ENCODE measurements at regions not wholly inside any gene's neighbourhood (a gene's known extent, or its start where the extent isn't known, plus 50 kb on each side); places are given as distances from the start of the nearest gene placed in this dataset.
"Not testable (repeated sequence)": the region's sequence is repeated elsewhere in the genome, so short reads cannot be mapped to it uniquely, and the experiment has no call there.

DNA sequence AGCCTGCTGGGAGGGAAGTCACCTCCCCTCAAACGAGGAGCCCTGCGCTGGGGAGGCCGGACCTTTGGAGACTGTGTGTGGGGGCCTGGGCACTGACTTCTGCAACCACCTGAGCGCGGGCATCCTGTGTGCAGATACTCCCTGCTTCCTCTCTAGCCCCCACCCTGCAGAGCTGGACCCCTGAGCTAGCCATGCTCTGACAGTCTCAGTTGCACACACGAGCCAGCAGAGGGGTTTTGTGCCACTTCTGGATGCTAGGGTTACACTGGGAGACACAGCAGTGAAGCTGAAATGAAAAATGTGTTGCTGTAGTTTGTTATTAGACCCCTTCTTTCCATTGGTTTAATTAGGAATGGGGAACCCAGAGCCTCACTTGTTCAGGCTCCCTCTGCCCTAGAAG is 435.5 kb downstream of the OR4F29 start:
- not testable (repeated sequence) for TF ChIP-seq CEBPB (IDR thresholded peaks at IDR 0.05); POLR2A (IDR thresholded peaks at IDR 0.05; ENCODE audit: low read length); RAD21 (conservative IDR thresholded peaks at IDR 0.05 in 1 of 2, IDR thresholded peaks at IDR 0.05 in 1 of 2); ESRRA (IDR thresholded peaks at IDR 0.05; ENCODE audit: borderline replicate concordance, low read length); HOXA7 (CRISPR knock-in tag; IDR thresholded peaks at IDR 0.05); RFX5 (IDR thresholded peaks at IDR 0.05); EP300 (IDR thresholded peaks at IDR 0.05); HEYL (CRISPR knock-in tag; IDR thresholded peaks at IDR 0.05); TFCP2L1 (CRISPR knock-in tag; IDR thresholded peaks at IDR 0.05)
- TF ChIP-seq, protein P1, sequence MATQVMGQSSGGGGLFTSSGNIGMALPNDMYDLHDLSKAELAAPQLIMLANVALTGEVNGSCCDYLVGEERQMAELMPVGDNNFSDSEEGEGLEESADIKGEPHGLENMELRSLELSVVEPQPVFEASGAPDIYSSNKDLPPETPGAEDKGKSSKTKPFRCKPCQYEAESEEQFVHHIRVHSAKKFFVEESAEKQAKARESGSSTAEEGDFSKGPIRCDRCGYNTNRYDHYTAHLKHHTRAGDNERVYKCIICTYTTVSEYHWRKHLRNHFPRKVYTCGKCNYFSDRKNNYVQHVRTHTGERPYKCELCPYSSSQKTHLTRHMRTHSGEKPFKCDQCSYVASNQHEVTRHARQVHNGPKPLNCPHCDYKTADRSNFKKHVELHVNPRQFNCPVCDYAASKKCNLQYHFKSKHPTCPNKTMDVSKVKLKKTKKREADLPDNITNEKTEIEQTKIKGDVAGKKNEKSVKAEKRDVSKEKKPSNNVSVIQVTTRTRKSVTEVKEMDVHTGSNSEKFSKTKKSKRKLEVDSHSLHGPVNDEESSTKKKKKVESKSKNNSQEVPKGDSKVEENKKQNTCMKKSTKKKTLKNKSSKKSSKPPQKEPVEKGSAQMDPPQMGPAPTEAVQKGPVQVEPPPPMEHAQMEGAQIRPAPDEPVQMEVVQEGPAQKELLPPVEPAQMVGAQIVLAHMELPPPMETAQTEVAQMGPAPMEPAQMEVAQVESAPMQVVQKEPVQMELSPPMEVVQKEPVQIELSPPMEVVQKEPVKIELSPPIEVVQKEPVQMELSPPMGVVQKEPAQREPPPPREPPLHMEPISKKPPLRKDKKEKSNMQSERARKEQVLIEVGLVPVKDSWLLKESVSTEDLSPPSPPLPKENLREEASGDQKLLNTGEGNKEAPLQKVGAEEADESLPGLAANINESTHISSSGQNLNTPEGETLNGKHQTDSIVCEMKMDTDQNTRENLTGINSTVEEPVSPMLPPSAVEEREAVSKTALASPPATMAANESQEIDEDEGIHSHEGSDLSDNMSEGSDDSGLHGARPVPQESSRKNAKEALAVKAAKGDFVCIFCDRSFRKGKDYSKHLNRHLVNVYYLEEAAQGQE (IDR thresholded peaks at IDR 0.05), result not testable (repeated sequence)
- TF ChIP-seq, protein P2, sequence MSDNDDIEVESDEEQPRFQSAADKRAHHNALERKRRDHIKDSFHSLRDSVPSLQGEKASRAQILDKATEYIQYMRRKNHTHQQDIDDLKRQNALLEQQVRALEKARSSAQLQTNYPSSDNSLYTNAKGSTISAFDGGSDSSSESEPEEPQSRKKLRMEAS (IDR thresholded peaks at IDR 0.05), result not testable (repeated sequence)
- TF ChIP-seq, protein P3, sequence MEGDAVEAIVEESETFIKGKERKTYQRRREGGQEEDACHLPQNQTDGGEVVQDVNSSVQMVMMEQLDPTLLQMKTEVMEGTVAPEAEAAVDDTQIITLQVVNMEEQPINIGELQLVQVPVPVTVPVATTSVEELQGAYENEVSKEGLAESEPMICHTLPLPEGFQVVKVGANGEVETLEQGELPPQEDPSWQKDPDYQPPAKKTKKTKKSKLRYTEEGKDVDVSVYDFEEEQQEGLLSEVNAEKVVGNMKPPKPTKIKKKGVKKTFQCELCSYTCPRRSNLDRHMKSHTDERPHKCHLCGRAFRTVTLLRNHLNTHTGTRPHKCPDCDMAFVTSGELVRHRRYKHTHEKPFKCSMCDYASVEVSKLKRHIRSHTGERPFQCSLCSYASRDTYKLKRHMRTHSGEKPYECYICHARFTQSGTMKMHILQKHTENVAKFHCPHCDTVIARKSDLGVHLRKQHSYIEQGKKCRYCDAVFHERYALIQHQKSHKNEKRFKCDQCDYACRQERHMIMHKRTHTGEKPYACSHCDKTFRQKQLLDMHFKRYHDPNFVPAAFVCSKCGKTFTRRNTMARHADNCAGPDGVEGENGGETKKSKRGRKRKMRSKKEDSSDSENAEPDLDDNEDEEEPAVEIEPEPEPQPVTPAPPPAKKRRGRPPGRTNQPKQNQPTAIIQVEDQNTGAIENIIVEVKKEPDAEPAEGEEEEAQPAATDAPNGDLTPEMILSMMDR (IDR thresholded peaks at IDR 0.05), result not testable (repeated sequence)
